OCI-LY3 (cell line): ENCODE measurements at regions not wholly inside any gene's neighbourhood (a gene's known extent, or its start where the extent isn't known, plus 50 kb on each side); places are given as distances from the start of the nearest gene placed in this dataset.

Experiments used
- H2AFZ ChIP-seq: fragments of 200-600, 300-600 bp; shearing (Covaris generic); 2 replicates; pipeline ENCODE4 v1.6.0; 2014; ENCODE audit warnings: antibody characterized with exemption, low read depth, low read length
- H3K27ac ChIP-seq: fragments of 200-600, 300-600 bp; sonication (generic); 2 replicates; pipeline ENCODE4 v1.5.1; 2014; ENCODE audit warnings: mild to moderate bottlenecking, low read length, moderate library complexity, mixed read lengths
- H3K27me3 ChIP-seq: fragments of 200-600, 300-600 bp; sonication (generic); 2 replicates; pipeline ENCODE4 v1.6.1; 2014; ENCODE audit warnings: low read depth, low read length, mixed read lengths
- H3K36me3 ChIP-seq: fragments of 200-600, 300-600 bp; sonication (generic); replicated peaks from 2 replicates; pipeline ENCODE3; 2014; ENCODE audit warnings: low read depth, low read length, mixed read lengths
- H3K4me1 ChIP-seq: fragments of 300-600, 200-600 bp; sonication (generic); 2 replicates; pipeline ENCODE4 v1.6.1; 2014; ENCODE audit warnings: low read length, mixed read lengths
- H3K4me2 ChIP-seq: fragments of 200-600, 300-600 bp; sonication (generic); 2 replicates; pipeline ENCODE4 v1.6.1; 2014; ENCODE audit warnings: low read length, mixed read lengths
- H3K4me3 ChIP-seq: fragments of 300-600, 200-600 bp; sonication (generic); 2 replicates; pipeline ENCODE4 v1.5.1; 2014; ENCODE audit warnings: antibody characterized with exemption, mild to moderate bottlenecking, low read length, moderate library complexity
- H3K79me2 ChIP-seq: fragments of 300-600, 200-600 bp; shearing (Covaris generic); 2 replicates; pipeline ENCODE4 v1.6.1; 2014; ENCODE audit warnings: mild to moderate bottlenecking, low read length, mixed read lengths
- H3K9ac ChIP-seq: fragments of 300-600, 200-600 bp; shearing (Covaris generic); 2 replicates; pipeline ENCODE4 v1.6.0; 2014; ENCODE audit warnings: mild to moderate bottlenecking, low read length, moderate library complexity
- H3K9me3 ChIP-seq: fragments of 200-600, 300-600 bp; shearing (Covaris generic); 2 replicates; pipeline ENCODE4 v1.6.1; 2014; ENCODE audit warnings: low read length, mixed read lengths; ENCODE audit not compliant: insufficient read depth
- H4K20me1 ChIP-seq: fragments of 200-600, 300-600 bp; sonication (generic); 2 replicates; pipeline ENCODE4 v1.6.1; 2016; ENCODE audit warnings: low read length, mixed read lengths; ENCODE audit not compliant: insufficient read depth
- CTCF ChIP-seq: fragments of 200-600, 300-600 bp; sonication (generic); IDR thresholded peaks from 2 replicates; pipeline ENCODE4 v1.5.1; 2014; ENCODE audit warnings: antibody characterized with exemption, low read length, low read depth
- EZH2phosphoT487 ChIP-seq: fragments of 200-600 bp; shearing (Covaris generic); IDR thresholded peaks from 2 replicates; pipeline ENCODE4 v1.6.1; 2018; ENCODE audit warnings: antibody characterized with exemption, mixed run types, low read depth

DNA sequence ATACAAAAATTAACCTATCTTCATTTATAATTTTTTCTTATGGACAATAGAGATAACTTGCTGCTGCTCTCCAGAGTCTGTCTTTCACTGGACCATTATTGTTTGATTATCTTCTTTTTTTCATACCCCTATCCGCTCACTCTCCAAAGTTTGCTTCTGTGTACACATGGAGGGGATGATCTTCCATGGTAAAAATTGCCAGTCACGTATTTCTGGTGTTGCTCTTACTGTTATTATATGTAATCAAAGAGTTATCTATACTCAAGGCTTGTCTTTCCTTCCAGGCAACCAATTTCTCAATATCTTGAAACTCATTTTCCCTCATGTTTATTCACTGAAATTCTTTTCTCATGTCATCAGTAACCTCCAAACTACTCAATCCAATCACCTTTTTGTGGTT is 817.8 kb upstream of the NECTIN3 start:
- H4K20me1 ChIP-seq, result no peaks in the 10 kb centered on the region
- no peak overlapping the region for H3K27ac ChIP-seq
- H3K4me2 ChIP-seq, result no peak overlapping the region
- H3K27me3 ChIP-seq, result no peaks in the 10 kb centered on the region
- H3K9ac ChIP-seq, result no peak overlapping the region
- H3K79me2 ChIP-seq, result no peaks in the 10 kb centered on the region
- TF ChIP-seq CTCF, result no peak
- TF ChIP-seq EZH2phosphoT487, result no peak
- no peaks in the 10 kb centered on the region for H3K36me3 ChIP-seq
- H3K9me3 ChIP-seq, result no peaks in the 10 kb centered on the region
- no peaks in the 10 kb centered on the region for H3K4me1 ChIP-seq
- no peak overlapping the region for H2AFZ ChIP-seq
- H3K4me3 ChIP-seq, result no peak overlapping the region

DNA sequence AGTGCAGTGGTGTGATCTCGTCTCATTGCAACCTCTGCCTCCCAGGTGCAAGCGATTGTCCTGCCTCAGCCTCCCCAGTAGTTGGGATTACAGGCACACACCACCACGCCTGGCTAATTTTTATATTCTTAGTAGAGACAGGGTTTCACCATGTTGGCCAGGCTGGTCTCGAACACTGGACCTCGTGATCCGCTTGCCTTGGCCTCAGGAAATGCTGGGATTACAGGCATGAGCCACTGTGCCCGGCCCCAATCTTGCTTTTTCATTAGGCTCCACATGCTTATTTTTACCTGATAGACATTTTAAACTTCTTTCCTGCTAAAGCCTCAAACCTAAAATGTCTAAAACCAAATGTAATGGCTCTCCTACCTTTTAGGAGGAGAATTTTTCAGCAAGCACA is 817.0 kb upstream of the NECTIN3 start:
- Histone ChIP-seq H3K79me2 (no peaks in the 10 kb centered on the region), H3K4me2 (no peak overlapping the region), H3K9me3 (no peaks in the 10 kb centered on the region), H3K27me3 (no peaks in the 10 kb centered on the region), H3K4me3 (no peak overlapping the region), H4K20me1 (no peaks in the 10 kb centered on the region), H2AFZ (no peak overlapping the region), H3K27ac (no peak overlapping the region), H3K36me3 (no peaks in the 10 kb centered on the region), H3K9ac (no peak overlapping the region), H3K4me1 (no peaks in the 10 kb centered on the region)
- TF ChIP-seq CTCF (no peak), EZH2phosphoT487 (no peak)

DNA sequence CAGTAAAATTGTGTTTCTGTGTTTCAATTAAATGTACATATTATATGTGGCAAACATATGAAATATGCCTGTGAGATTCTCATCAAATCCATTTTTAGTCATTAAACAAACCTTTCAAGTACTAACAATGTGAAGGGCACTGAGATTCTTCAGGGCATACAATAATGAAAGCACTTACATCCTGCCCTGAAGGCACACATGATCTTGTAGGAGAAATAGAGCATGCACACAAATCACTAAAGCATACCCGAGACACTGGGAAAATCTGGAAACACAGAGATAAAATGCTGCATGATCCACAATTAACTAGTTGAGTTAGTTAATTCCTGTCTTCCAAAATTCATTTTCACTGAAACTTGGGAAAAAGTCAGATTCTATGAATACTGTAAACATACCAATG is 810.5 kb upstream of the NECTIN3 start:
- H3K4me1 ChIP-seq, result no peaks in the 10 kb centered on the region
- TF ChIP-seq CTCF (no peak), EZH2phosphoT487 (no peak)

GRCh38 chr3:110262896-110263295 is 808.7 kb upstream of the NECTIN3 start:
- H2AFZ ChIP-seq, result no peak overlapping the region

More for the DNA sequence above, 810.5 kb upstream of the NECTIN3 start:
- Histone ChIP-seq H3K9me3 (no peaks in the 10 kb centered on the region), H3K79me2 (no peaks in the 10 kb centered on the region), H3K4me3 (no peak overlapping the region), H3K4me2 (no peak overlapping the region), H3K9ac (no peak overlapping the region), H2AFZ (no peak overlapping the region), H3K27me3 (no peaks in the 10 kb centered on the region), H3K27ac (no peak overlapping the region), H3K36me3 (no peaks in the 10 kb centered on the region), H4K20me1 (no peaks in the 10 kb centered on the region)

DNA sequence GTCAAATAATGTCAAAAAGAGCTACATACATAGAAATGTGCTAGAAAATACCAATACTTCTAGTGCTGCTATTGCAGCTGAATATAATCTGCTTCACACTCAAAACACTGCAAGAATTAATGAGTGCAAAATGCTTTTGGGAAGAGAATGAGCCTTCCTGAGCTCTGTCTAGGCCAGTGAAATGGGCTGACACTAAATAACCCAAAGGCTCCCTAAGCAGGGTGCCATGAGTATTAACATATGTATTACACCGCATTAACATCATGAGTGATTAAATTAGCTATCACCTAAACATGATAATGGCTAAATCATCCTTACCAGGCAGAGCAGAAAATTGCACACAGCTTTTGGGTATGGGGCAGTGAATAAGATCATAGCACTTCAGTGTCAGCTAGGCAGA is 806.3 kb upstream of the NECTIN3 start:
- no peak for TF ChIP-seq EZH2phosphoT487
- TF ChIP-seq CTCF, result no peak
- Histone ChIP-seq H3K9me3 (no peaks in the 10 kb centered on the region), H3K36me3 (no peaks in the 10 kb centered on the region), H3K4me1 (no peaks in the 10 kb centered on the region), H3K4me3 (no peak overlapping the region), H3K27ac (no peak overlapping the region), H3K9ac (no peak overlapping the region), H4K20me1 (no peaks in the 10 kb centered on the region), H3K79me2 (no peaks in the 10 kb centered on the region), H3K4me2 (no peak overlapping the region), H3K27me3 (no peaks in the 10 kb centered on the region), H2AFZ (no peak overlapping the region)

More at GRCh38 chr3:110262896-110263295, 808.7 kb upstream of the NECTIN3 start:
- no peak overlapping the region for H3K4me2 ChIP-seq
- H3K9me3 ChIP-seq, result no peaks in the 10 kb centered on the region
- no peak overlapping the region for H3K9ac ChIP-seq
- no peak overlapping the region for H3K27ac ChIP-seq
- H3K79me2 ChIP-seq, result no peaks in the 10 kb centered on the region
- TF ChIP-seq EZH2phosphoT487, result no peak
- no peaks in the 10 kb centered on the region for H3K4me1 ChIP-seq
- no peaks in the 10 kb centered on the region for H4K20me1 ChIP-seq
- H3K4me3 ChIP-seq, result no peak overlapping the region
- no peaks in the 10 kb centered on the region for H3K27me3 ChIP-seq
- no peaks in the 10 kb centered on the region for H3K36me3 ChIP-seq
